ENCODE measurements at regions not wholly inside any gene's neighbourhood (a gene's known extent, or its start where the extent isn't known, plus 50 kb on each side); places are given as distances from the start of the nearest gene placed in this dataset.

- no peak overlapping the region for H4K8ac ChIP-seq (ENCODE audit: low read depth, low read length)
- H3K79me1 ChIP-seq (ENCODE audit: low read depth, low read length), result no peaks in the 10 kb centered on the region
- no peaks in the 10 kb centered on the region for H3K4me1 ChIP-seq (ENCODE audit: control insufficient read depth in 2 of 2, insufficient read depth in 1 of 2, low read depth in 1 of 2, low read length in 2 of 2)
- H3K23ac ChIP-seq (ENCODE audit: low read depth, low read length, poor library complexity), result no peak overlapping the region
- H4K91ac ChIP-seq (ENCODE audit: low read depth, low read length, poor library complexity), result peak overlapping the region; percentile 11
- no CpG with 5 or more reads among the region's 3 CpGs for WGBS, 2 donors (ENCODE audit: extremely low coverage in 2 of 2, insufficient read length in 2 of 2, insufficient replicate concordance in 1 of 2)
- no peak overlapping the region for H3K18ac ChIP-seq (ENCODE audit: low read length)
- H2BK5ac ChIP-seq (ENCODE audit: low read length), result no peak overlapping the region
- H2BK12ac ChIP-seq (ENCODE audit: low read length), result no peak overlapping the region
- no peak overlapping the region for H2BK15ac ChIP-seq (ENCODE audit: low read length)
- no peaks in the 10 kb centered on the region for H3K27me3 ChIP-seq (ENCODE audit: control insufficient read depth in 3 of 3, insufficient read depth in 3 of 3, low read depth in 1 of 3, low read length in 3 of 3)
- no peak overlapping the region for H2AFZ ChIP-seq (ENCODE audit: low read length)
- no peak overlapping the region for H3K4me3 ChIP-seq (ENCODE audit: low read length in 2 of 2)
- no peak overlapping the region for H3K14ac ChIP-seq (ENCODE audit: low read length)
- H3K9me3 ChIP-seq (replicated peaks in 1 of 2; ENCODE audit: control insufficient read depth in 2 of 2, insufficient read depth in 1 of 2, low read depth in 1 of 2, low read length in 2 of 2), result no peaks in the 10 kb centered on the region
- H3K36me3 ChIP-seq (replicated peaks in 1 of 2; ENCODE audit: control insufficient read depth in 2 of 2, insufficient read depth in 2 of 2, low read length in 2 of 2), result no peaks in the 10 kb centered on the region
- no peak overlapping the region for H2AK5ac ChIP-seq (ENCODE audit: low read depth, low read length)
- no peak overlapping the region for H3K9ac ChIP-seq (ENCODE audit: low read depth, low read length, poor library complexity)
- no peak overlapping the region for H3K4me2 ChIP-seq (ENCODE audit: insufficient read depth, low read length, poor library complexity, severe bottlenecking)
- no peak overlapping the region for H3K4ac ChIP-seq (ENCODE audit: low read length)
- H3K27ac ChIP-seq (replicated peaks; ENCODE audit: low read length), result no peak overlapping the region
- no peak overlapping the region for H2BK120ac ChIP-seq (ENCODE audit: low read depth, low read length)
- no peak for DNase-seq (ENCODE audit: low spot score)
Measured at GRCh38 chr1:192475970-192476369, 99.6 kb upstream of the RGS1 start.

GRCh38 chr1:192476802-192477298, 98.7 kb upstream of the RGS1 start:
- Histone ChIP-seq H3K36me3 (replicated peaks in 1 of 2; ENCODE audit: control insufficient read depth in 2 of 2, insufficient read depth in 2 of 2, low read length in 2 of 2) (no peaks in the 10 kb centered on the region), H2BK12ac (ENCODE audit: low read length) (no peak overlapping the region), H3K27me3 (ENCODE audit: control insufficient read depth in 3 of 3, insufficient read depth in 3 of 3, low read depth in 1 of 3, low read length in 3 of 3) (no peaks in the 10 kb centered on the region), H3K4me2 (ENCODE audit: insufficient read depth, low read length, poor library complexity, severe bottlenecking) (no peak overlapping the region), H3K4me3 (ENCODE audit: low read length in 2 of 2) (peak overlapping the region in 1 of 2 donors; percentile 33), H3K23ac (ENCODE audit: low read depth, low read length, poor library complexity) (no peak overlapping the region), H3K9ac (ENCODE audit: low read depth, low read length, poor library complexity) (no peak overlapping the region), H3K27ac (replicated peaks; ENCODE audit: low read length) (no peak overlapping the region), H3K79me1 (ENCODE audit: low read depth, low read length) (no peaks in the 10 kb centered on the region), H3K14ac (ENCODE audit: low read length) (no peak overlapping the region), H3K4ac (ENCODE audit: low read length) (no peak overlapping the region), H2BK15ac (ENCODE audit: low read length) (no peak overlapping the region), H4K8ac (ENCODE audit: low read depth, low read length) (no peak overlapping the region), H2BK5ac (ENCODE audit: low read length) (no peak overlapping the region), H2BK120ac (ENCODE audit: low read depth, low read length) (no peak overlapping the region), H2AFZ (ENCODE audit: low read length) (no peak overlapping the region), H3K18ac (ENCODE audit: low read length) (no peak overlapping the region), H3K9me3 (replicated peaks in 1 of 2; ENCODE audit: control insufficient read depth in 2 of 2, insufficient read depth in 1 of 2, low read depth in 1 of 2, low read length in 2 of 2) (no peaks in the 10 kb centered on the region), H4K91ac (ENCODE audit: low read depth, low read length, poor library complexity) (no peak overlapping the region), H3K4me1 (ENCODE audit: control insufficient read depth in 2 of 2, insufficient read depth in 1 of 2, low read depth in 1 of 2, low read length in 2 of 2) (no peaks in the 10 kb centered on the region), H2AK5ac (ENCODE audit: low read depth, low read length) (no peak overlapping the region)
- no peak for DNase-seq (ENCODE audit: low spot score)
- no CpG with 5 or more reads among the region's 12 CpGs for WGBS, 2 donors (ENCODE audit: extremely low coverage in 2 of 2, insufficient read length in 2 of 2, insufficient replicate concordance in 1 of 2)

GRCh38 chr1:192477630-192478029, 97.9 kb upstream of the RGS1 start:
- no peak overlapping the region for H3K4me3 ChIP-seq (ENCODE audit: low read length in 2 of 2)
- no peak overlapping the region for H3K4me2 ChIP-seq (ENCODE audit: insufficient read depth, low read length, poor library complexity, severe bottlenecking)
- H3K9me3 ChIP-seq (replicated peaks in 1 of 2; ENCODE audit: control insufficient read depth in 2 of 2, insufficient read depth in 1 of 2, low read depth in 1 of 2, low read length in 2 of 2), result no peaks in the 10 kb centered on the region
- H2AFZ ChIP-seq (ENCODE audit: low read length), result no peak overlapping the region
- no CpG with 5 or more reads among the region's 2 CpGs for WGBS, 2 donors (ENCODE audit: extremely low coverage in 2 of 2, insufficient read length in 2 of 2, insufficient replicate concordance in 1 of 2)
- no peak overlapping the region for H3K4ac ChIP-seq (ENCODE audit: low read length)
- no peak overlapping the region for H2BK120ac ChIP-seq (ENCODE audit: low read depth, low read length)
- H3K27ac ChIP-seq (replicated peaks; ENCODE audit: low read length), result no peak overlapping the region
- H3K14ac ChIP-seq (ENCODE audit: low read length), result no peak overlapping the region
- no peaks in the 10 kb centered on the region for H3K79me1 ChIP-seq (ENCODE audit: low read depth, low read length)
- H4K91ac ChIP-seq (ENCODE audit: low read depth, low read length, poor library complexity), result no peak overlapping the region
- no peaks in the 10 kb centered on the region for H3K36me3 ChIP-seq (replicated peaks in 1 of 2; ENCODE audit: control insufficient read depth in 2 of 2, insufficient read depth in 2 of 2, low read length in 2 of 2)
- no peaks in the 10 kb centered on the region for H3K27me3 ChIP-seq (ENCODE audit: control insufficient read depth in 3 of 3, insufficient read depth in 3 of 3, low read depth in 1 of 3, low read length in 3 of 3)
- H3K23ac ChIP-seq (ENCODE audit: low read depth, low read length, poor library complexity), result no peak overlapping the region
- no peak overlapping the region for H2BK5ac ChIP-seq (ENCODE audit: low read length)
- no peak for DNase-seq (ENCODE audit: low spot score)
- no peak overlapping the region for H4K8ac ChIP-seq (ENCODE audit: low read depth, low read length)
- H3K9ac ChIP-seq (ENCODE audit: low read depth, low read length, poor library complexity), result no peak overlapping the region
- no peaks in the 10 kb centered on the region for H3K4me1 ChIP-seq (ENCODE audit: control insufficient read depth in 2 of 2, insufficient read depth in 1 of 2, low read depth in 1 of 2, low read length in 2 of 2)
- H2BK12ac ChIP-seq (ENCODE audit: low read length), result no peak overlapping the region
- no peak overlapping the region for H3K18ac ChIP-seq (ENCODE audit: low read length)
- H2BK15ac ChIP-seq (ENCODE audit: low read length), result no peak overlapping the region
- H2AK5ac ChIP-seq (ENCODE audit: low read depth, low read length), result no peak overlapping the region

- peaks cover 0 to 10% of the 10 kb centered on the region in 2 donors for H3K4me1 ChIP-seq (ENCODE audit: control insufficient read depth in 2 of 2, insufficient read depth in 1 of 2, low read depth in 1 of 2, low read length in 2 of 2)
- no peak overlapping the region for H3K23ac ChIP-seq (ENCODE audit: low read depth, low read length, poor library complexity)
- no peak overlapping the region for H4K91ac ChIP-seq (ENCODE audit: low read depth, low read length, poor library complexity)
- H3K36me3 ChIP-seq (replicated peaks in 1 of 2; ENCODE audit: control insufficient read depth in 2 of 2, insufficient read depth in 2 of 2, low read length in 2 of 2), result no peaks in the 10 kb centered on the region
- H2AK5ac ChIP-seq (ENCODE audit: low read depth, low read length), result no peak overlapping the region
- no peaks in the 10 kb centered on the region for H3K79me1 ChIP-seq (ENCODE audit: low read depth, low read length)
- no peak overlapping the region for H2BK15ac ChIP-seq (ENCODE audit: low read length)
- H3K4me2 ChIP-seq (ENCODE audit: insufficient read depth, low read length, poor library complexity, severe bottlenecking), result no peak overlapping the region
- no peak overlapping the region for H2BK5ac ChIP-seq (ENCODE audit: low read length)
- H3K18ac ChIP-seq (ENCODE audit: low read length), result no peak overlapping the region
- no CpG with 5 or more reads among the region's 1 CpG for WGBS, 2 donors (ENCODE audit: extremely low coverage in 2 of 2, insufficient read length in 2 of 2, insufficient replicate concordance in 1 of 2)
- peaks cover 0 to 3% of the 10 kb centered on the region in 2 donors for H3K9me3 ChIP-seq (replicated peaks in 1 of 2; ENCODE audit: control insufficient read depth in 2 of 2, insufficient read depth in 1 of 2, low read depth in 1 of 2, low read length in 2 of 2)
- H3K4me3 ChIP-seq (ENCODE audit: low read length in 2 of 2), result no peak overlapping the region
- H2BK120ac ChIP-seq (ENCODE audit: low read depth, low read length), result no peak overlapping the region
- H2BK12ac ChIP-seq (ENCODE audit: low read length), result no peak overlapping the region
- no peak overlapping the region for H2AFZ ChIP-seq (ENCODE audit: low read length)
- no peak overlapping the region for H3K9ac ChIP-seq (ENCODE audit: low read depth, low read length, poor library complexity)
- no peak overlapping the region for H3K4ac ChIP-seq (ENCODE audit: low read length)
- no peak for DNase-seq (ENCODE audit: low spot score)
- H3K27ac ChIP-seq (replicated peaks; ENCODE audit: low read length), result no peak overlapping the region
- H3K27me3 ChIP-seq (ENCODE audit: control insufficient read depth in 3 of 3, insufficient read depth in 3 of 3, low read depth in 1 of 3, low read length in 3 of 3), result no peaks in the 10 kb centered on the region
- H3K14ac ChIP-seq (ENCODE audit: low read length), result no peak overlapping the region
- H4K8ac ChIP-seq (ENCODE audit: low read depth, low read length), result no peak overlapping the region
Measured at GRCh38 chr1:192485692-192486436, 89.7 kb upstream of the RGS1 start.

Data from neuronal stem cell (in vitro differentiated cells).